SHP77 treated with DMSO at 0.1 percent for 48 hours (cell line): ENCODE measurements at regions not wholly inside any gene's neighbourhood (a gene's known extent, or its start where the extent isn't known, plus 50 kb on each side); places are given as distances from the start of the nearest gene placed in this dataset.
"Not testable (repeated sequence)": the region's sequence is repeated elsewhere in the genome, so short reads cannot be mapped to it uniquely, and the experiment has no call there.

Experiments
- DNase-seq: peaks from one replicate; lab custom pipeline; 2025; lab: John Stamatoyannopoulos, UW

DNA sequence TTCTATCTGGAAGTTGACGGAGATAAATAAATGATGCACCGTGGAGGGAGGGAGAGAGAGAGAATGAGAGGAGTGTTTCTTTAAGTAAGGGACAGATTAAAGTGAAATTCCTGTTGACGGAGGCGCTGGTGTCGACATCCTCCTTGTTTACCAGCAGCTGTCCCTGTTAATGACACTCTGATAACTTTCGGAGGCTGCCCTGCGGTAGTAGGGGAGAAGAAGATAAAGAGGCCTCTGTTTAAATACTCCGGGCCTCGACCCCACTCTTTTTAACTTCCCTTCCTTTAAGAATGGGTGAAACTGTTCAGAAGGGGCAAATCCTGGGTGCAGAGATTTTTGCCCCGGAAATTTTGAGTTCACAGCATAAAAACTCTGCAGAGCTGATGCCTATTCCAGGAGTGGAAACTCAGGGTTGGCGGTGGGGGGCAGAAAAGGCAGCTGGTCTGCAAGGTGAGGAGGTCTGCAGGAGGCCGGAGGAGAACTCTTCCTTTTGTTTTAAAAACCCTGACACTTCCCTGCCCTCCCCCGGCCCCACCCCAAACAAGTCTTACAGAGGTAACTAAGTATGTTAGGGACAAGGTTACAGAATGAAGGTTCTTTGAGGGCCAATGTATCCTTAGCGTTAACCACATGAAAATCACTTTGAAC lies 276.6 kb upstream of the NR2F2 start:
- DNase-seq, result no peak

DNA sequence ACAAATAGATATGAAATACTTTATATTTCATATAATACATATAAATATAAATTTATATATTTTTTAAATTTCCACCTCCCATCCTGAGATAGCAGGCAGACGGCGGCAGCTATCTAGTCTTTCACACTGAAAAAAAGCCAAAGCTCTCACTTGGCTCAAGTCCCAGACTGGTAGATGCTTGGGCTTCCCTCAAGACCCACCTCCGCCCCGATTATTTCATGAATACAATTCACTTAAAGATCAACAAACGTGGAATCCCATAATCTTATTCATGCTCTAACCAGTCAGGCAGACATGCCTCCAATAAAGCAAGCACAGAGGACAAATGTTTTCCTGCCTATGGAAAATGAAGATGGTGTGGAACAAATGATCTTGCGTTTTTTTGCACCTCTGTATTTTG lies 275.9 kb upstream of the NR2F2 start:
- no peak for DNase-seq

- no peak for DNase-seq
Observed at GRCh38 chr15:96058103-96058851, 272.2 kb upstream of the NR2F2 start.

- DNase-seq, result not testable (repeated sequence)
Observed at GRCh38 chr15:96058852-96059103, 271.7 kb upstream of the NR2F2 start.

GRCh38 chr15:96060591-96060990 lies 269.9 kb upstream of the NR2F2 start:
- DNase-seq, result not testable (repeated sequence)

GRCh38 chr15:96064351-96064756 lies 266.1 kb upstream of the NR2F2 start:
- no peak for DNase-seq

GRCh38 chr15:96066126-96066525 lies 264.4 kb upstream of the NR2F2 start:
- no peak for DNase-seq

GRCh38 chr15:96066852-96067495 lies 263.5 kb upstream of the NR2F2 start:
- DNase-seq, result no peak

DNA sequence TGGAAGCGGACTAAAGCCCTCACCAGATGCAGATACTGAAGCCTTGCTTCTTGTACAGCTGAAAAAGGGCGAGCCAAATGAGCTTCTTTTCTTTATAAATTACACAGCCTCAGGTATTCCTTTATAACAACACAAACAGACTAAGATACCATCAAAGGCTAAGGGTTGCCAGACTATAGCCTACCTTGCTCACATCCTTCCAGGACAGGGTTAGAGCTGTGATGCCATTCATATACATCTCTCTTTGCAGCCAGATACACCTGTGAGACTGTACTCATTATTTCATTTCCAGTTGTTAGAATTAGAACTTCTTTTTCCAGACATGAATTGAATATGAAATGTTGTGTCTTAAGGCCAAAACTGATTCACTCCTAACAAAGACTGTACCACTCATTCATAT lies 262.8 kb upstream of the NR2F2 start:
- DNase-seq, result no peak

DNA sequence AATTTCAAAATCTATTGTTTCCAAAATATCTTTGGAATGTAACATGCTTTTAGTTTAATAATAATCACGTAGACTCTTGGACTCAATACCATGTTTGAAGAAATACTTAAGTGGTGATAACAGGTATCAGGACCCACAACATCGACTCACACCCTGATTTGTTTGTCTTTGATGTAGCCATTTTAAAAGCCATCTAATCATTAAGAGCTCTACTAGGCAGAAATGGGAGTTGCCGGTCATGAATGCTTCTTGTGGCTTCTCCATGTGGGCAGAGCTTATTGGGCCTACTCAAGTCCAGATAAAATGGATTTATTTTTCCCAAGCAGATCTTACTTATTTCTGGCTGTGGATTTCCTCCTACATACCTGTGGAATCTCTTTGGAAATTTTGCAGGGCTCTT lies 261.6 kb upstream of the NR2F2 start:
- no peak for DNase-seq

DNA sequence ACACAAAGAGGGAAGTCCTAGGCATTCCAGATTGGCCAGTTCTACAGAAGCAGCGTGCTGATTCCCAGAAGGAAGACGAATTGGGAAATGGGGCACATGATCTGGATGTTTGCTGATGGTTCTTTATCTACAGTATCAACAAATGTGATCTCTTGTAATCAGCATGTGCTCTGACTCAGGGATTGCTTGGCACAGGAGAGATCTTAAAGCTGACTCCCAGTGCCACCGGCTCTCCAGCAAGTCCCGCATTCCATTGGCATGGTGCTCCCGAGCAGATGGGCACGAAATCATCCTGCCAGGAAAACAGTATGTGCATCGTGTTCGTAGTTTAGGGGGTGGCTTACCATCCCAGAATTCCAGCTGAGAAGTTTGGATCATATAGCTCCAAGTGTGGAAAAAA lies 259.9 kb upstream of the NR2F2 start:
- DNase-seq, result no peak

- DNase-seq, result no peak
Observed at GRCh38 chr15:96072821-96073220, 257.7 kb upstream of the NR2F2 start.

GRCh38 chr15:96073908-96074307 lies 256.6 kb upstream of the NR2F2 start:
- no peak for DNase-seq

GRCh38 chr15:96075895-96076294 lies 254.6 kb upstream of the NR2F2 start:
- no peak for DNase-seq

GRCh38 chr15:96076350-96076749 lies 254.2 kb upstream of the NR2F2 start:
- no peak for DNase-seq

DNA sequence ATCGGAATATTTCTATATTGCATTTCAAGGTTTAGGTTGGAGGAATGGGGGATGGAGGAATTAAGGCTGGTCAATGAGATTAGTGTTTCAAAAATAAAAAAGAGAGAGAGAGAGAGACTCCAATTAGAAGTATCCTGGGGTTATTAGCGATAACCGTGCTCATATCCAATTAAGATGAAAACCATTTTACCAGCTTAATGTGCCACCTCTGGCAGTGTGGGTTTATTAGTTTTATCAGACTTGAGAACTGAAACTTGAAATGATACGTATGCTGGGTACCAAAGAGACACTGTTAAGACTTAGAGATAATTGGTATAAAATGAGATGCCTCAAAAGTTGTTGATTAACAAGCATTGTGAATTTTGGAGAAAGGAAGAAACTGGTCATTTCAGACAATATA lies 251.5 kb upstream of the NR2F2 start:
- DNase-seq, result no peak

DNA sequence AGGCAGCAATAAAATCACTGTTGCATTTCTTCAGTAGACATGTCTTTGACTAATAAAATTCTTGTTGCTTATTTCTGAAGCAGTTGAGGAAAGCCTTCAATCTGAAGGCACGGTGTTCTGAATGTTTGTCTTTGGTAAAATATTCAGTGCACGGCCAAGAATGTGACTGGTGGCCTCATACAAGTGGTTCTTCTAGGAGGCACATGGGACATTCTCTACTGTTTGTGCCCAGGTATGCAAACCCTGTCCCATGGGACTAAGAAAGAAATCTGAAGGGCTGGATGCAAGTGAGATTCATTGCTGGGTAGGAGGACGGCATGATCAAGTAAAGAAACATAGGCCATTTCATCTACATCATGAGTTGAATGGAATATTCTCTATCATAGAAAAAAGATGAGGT lies 250.6 kb upstream of the NR2F2 start:
- DNase-seq, result no peak

DNA sequence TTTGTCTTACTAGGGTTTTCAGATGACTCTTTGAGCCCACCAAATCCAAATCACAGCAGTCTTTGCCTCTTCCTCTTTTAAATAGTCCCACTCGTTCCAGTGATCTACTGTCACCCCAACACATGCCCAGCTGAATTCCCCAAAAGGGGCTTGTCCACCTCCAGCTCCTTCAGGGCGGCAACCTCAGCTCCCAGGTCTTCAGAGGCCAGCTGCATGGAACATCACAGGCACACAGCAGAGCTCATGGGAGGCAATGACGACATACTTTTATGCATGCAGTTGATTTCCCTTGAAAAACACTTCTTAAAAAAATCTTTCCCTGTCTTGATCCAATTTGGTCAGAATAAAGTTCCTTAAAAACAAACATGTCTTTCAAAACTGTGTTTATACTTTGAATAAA lies 244.3 kb upstream of the NR2F2 start:
- DNase-seq, result no peak

- DNase-seq, result no peak
Observed at GRCh38 chr15:96087180-96087884, 243.2 kb upstream of the NR2F2 start.

DNA sequence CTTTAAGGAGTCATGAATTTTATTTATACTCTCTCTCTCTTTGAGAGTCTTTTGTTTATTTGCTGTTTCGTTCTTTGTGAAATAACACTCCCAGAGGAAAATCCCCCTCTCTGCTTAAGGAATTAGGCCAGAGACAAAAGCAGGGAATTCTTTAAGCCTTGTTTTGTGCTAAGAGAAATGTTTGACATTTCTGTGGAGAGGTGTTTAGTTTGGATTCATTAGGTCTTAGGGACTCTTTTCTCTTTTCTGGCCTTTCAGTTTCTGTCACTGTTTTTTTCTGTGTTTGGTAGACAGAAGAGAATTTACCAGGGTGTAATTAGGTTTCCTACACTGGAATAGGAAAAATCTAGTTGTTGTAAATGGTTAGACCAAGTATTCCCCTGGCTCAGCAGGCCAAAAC lies 241.8 kb upstream of the NR2F2 start:
- DNase-seq, result no peak

DNA sequence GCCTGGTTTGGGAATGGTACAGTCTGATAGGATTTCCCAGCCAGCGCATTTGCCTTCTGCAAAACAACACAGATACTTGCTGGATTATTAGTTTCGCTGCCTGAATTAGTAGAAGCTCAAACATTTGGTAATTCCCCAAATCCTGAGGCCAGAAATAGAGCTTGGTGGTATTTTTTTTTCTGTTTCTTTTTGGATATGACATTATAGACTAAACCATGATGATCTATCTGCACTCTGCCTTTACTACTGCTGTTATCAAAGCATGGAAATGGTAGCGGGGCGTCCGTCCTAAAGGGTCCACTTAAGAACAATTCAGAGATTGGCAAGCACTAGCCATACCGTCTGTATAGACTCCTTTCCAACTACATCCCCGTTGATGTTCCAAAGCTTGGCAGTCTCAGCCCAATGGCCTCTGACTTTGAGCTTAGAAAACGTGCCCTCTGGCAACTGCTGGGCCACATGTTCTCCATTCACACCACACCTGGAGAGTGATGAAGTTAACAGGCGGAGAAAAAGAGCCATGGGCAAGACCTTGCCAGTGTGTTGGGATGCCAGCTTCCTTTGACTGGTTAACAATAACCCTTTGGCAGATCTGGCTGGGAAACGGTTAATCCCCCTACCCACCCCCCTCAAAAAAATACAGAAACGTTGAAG lies 241.0 kb upstream of the NR2F2 start:
- DNase-seq, result no peak

DNA sequence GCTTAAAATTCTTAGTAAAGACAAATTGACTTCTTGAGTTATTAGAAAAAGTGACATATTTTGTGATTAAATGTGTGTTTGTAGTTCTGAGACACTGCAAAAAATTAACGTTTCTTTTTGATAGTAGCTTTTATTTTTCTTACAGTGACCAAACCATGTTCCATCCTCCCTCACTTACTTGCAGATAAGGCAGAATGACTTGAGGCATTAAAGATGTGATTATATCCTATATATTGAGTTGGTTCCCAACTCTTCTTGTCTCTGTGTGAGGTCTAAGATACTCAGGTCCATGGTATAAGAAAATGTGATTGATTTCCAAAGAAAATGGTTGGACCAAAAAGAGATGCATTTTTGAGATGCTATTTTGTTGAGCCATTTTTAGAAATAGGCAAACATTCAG lies 238.3 kb upstream of the NR2F2 start:
- DNase-seq, result no peak

DNA sequence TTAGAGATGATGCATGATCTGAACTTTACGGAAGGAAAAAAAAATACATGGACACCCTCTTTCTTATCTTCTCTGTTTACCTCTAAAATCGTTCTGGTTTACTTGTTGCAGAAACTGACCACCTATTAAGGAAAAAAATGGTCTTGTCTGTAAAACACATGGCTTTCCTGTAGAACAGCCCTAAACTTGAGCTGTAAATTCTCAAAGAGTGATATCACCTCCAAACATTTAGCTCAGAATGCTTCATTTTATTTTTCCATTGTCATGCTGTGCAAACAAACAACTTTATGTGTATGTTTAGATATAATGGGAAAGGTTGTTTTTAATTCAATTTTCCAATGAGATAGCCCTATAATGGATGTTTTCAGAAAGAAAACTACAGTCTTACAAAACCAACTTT lies 237.4 kb upstream of the NR2F2 start:
- no peak for DNase-seq
